Thyroid gland (tissue), 4 donors: ENCODE measurements at regions not wholly inside any gene's neighbourhood (a gene's known extent, or its start where the extent isn't known, plus 50 kb on each side); places are given as distances from the start of the nearest gene placed in this dataset.

Source experiments
- DNase-seq, 2 donors: peaks; one replicate each; pipeline ENCODE4 v3.0.0-alpha.2; 2019
- H3K27ac ChIP-seq, 3 donors: fragments of 200-600 bp; sonication (generic); 1 replicate in 2 of 3; 2 replicates in 1 of 3; pipeline ENCODE4 v1.5.1; 2016 to 2019; ENCODE audit warnings: mild to moderate bottlenecking in 1 of 3, moderate library complexity in 1 of 3
- H3K27me3 ChIP-seq: fragments of 200-600 bp; sonication (generic); one replicate; pipeline ENCODE4 v1.5.1; 2019
- H3K36me3 ChIP-seq, 2 donors: fragments of 200-600 bp; sonication (generic); one replicate each; pipeline ENCODE4 v1.5.1; 2016 to 2019
- H3K4me1 ChIP-seq, 2 donors: fragments of 200-600 bp; sonication (generic); one replicate each; pipeline ENCODE4 v1.5.1; 2017 to 2019
- H3K4me3 ChIP-seq, 3 donors: fragments of 200-600 bp; sonication (generic); replicated peaks in 1 of 3; 1 replicate in 2 of 3; 2 replicates in 1 of 3; pipeline ENCODE4 v1.5.1; 2016; ENCODE audit warnings: mild to moderate bottlenecking in 1 of 3
- H3K9me3 ChIP-seq: fragments of 200-600 bp; sonication (generic); one replicate; pipeline ENCODE4 v1.5.1; 2017
- CTCF ChIP-seq, 6 experiments: fragments of 200-600 bp in 3 of 6; fragments of 450-650 bp in 3 of 6; sonication (generic) in 3 of 6; IDR thresholded peaks; one replicate each; pipeline ENCODE4 v1.5.1; 2016 to 2019; ENCODE audit warnings: antibody characterized with exemption in 6 of 6, mild to moderate bottlenecking in 2 of 6, inconsistent platforms in 1 of 6, moderate library complexity in 1 of 6
- POLR2A ChIP-seq, 2 donors: fragments of 450-650 bp; IDR thresholded peaks; one replicate each; pipeline ENCODE4 v1.6.1; 2017; ENCODE audit warnings: antibody characterized with exemption in 2 of 2, mild to moderate bottlenecking in 2 of 2, moderate library complexity in 1 of 2
- WGBS, 2 donors: methylation state at CpG; one replicate each; pipeline ENCODE4 v1.1.5; 2017; 5-methylcytosine and 5-hydroxymethylcytosine counted together
- intact Hi-C: fragments of 100-400 bp; cut with DNase I; formaldehyde crosslinking; loops from one replicate; pipeline ENCODE4 v1.15.1; 2023

DNA sequence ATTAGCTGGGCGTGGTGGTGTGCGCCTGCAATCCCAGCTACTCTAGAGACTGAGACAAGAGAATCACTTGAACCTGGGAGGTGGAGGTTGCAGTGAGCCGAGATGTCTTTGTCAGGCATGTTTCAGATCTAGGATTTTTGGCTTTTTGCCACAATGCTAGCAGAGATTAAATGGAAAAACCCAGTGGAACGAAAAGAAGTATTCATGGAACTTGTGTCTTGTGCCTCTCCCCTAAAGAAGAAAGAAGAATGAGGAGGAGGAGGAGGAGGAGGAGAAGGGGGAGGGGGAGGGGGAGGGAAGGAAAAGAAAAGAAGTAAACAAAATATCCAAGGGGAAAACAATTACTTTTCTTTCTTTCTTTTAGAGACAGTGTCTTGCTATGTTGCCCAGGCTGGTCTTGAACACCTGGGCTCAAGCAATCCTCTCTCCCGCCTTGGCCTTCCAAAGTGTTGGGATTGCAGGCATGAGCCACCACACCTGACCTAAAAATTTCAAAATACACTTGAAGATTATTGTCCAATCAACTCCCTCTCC, 106.0 kb downstream of the ARRDC3 start:
- no peak for TF ChIP-seq CTCF (IDR thresholded peaks at IDR 0.05)
- TF ChIP-seq POLR2A (IDR thresholded peaks at IDR 0.05): no peak
- WGBS, 2 donors: 49 to 54% methylated on average over 5 of the region's 5 CpGs
- intact Hi-C loops: no loop called here

GRCh38 chr5:91272858-91273257, 110.3 kb downstream of the ARRDC3 start:
- Histone ChIP-seq H3K27me3 (no peaks in the 10 kb centered on the region), H3K4me3 (no peak overlapping the region), H3K9me3 (no peaks in the 10 kb centered on the region), H3K4me1 (peaks cover 0 to 8% of the 10 kb centered on the region in 2 donors), H3K27ac (peak overlapping the region in 1 of 3 donors; percentile 34), H3K36me3 (no peaks in the 10 kb centered on the region)
- no peak for DNase-seq
- intact Hi-C loops: no loop called here
- TF ChIP-seq POLR2A (IDR thresholded peaks at IDR 0.05) (no peak), CTCF (IDR thresholded peaks at IDR 0.05) (no peak)
- WGBS, 2 donors: 77 to 88% methylated on average over 2 of the region's 2 CpGs

More for the DNA sequence above, 106.0 kb downstream of the ARRDC3 start:
- DNase-seq: no peak
- H3K9me3 ChIP-seq: no peaks in the 10 kb centered on the region
- H3K4me3 ChIP-seq: no peak overlapping the region
- no peaks in the 10 kb centered on the region for H3K27me3 ChIP-seq
- peaks cover 10 to 22% of the 10 kb centered on the region in 2 donors for H3K4me1 ChIP-seq
- no peaks in the 10 kb centered on the region for H3K36me3 ChIP-seq
- peak overlapping the region; percentile 70 to 81 (median 79) for H3K27ac ChIP-seq

- no peaks in the 10 kb centered on the region for H3K27me3 ChIP-seq
- no peaks in the 10 kb centered on the region for H3K36me3 ChIP-seq
- no peak overlapping the region for H3K4me3 ChIP-seq
- H3K27ac ChIP-seq: no peak overlapping the region
- TF ChIP-seq POLR2A (IDR thresholded peaks at IDR 0.05): no peak
- TF ChIP-seq CTCF (IDR thresholded peaks at IDR 0.05): no peak
- no peak for DNase-seq
- H3K4me1 ChIP-seq: no peaks in the 10 kb centered on the region
- intact Hi-C loops: no loop called here
- no peaks in the 10 kb centered on the region for H3K9me3 ChIP-seq
Observed at GRCh38 chr5:91271999-91272398, 111.1 kb downstream of the ARRDC3 start.

GRCh38 chr5:91269198-91269597, 113.9 kb downstream of the ARRDC3 start:
- no peak for TF ChIP-seq CTCF (IDR thresholded peaks at IDR 0.05)
- no peak for TF ChIP-seq POLR2A (IDR thresholded peaks at IDR 0.05)
- Histone ChIP-seq H3K4me1 (peaks cover 6 to 9% of the 10 kb centered on the region in 2 donors), H3K36me3 (no peaks in the 10 kb centered on the region), H3K27me3 (no peaks in the 10 kb centered on the region), H3K4me3 (no peak overlapping the region), H3K9me3 (no peaks in the 10 kb centered on the region), H3K27ac (no peak overlapping the region)
- WGBS, 2 donors: 94 to 97% methylated on average over 3 of the region's 3 CpGs
- DNase-seq: no peak
- intact Hi-C loops: no loop called here

DNA sequence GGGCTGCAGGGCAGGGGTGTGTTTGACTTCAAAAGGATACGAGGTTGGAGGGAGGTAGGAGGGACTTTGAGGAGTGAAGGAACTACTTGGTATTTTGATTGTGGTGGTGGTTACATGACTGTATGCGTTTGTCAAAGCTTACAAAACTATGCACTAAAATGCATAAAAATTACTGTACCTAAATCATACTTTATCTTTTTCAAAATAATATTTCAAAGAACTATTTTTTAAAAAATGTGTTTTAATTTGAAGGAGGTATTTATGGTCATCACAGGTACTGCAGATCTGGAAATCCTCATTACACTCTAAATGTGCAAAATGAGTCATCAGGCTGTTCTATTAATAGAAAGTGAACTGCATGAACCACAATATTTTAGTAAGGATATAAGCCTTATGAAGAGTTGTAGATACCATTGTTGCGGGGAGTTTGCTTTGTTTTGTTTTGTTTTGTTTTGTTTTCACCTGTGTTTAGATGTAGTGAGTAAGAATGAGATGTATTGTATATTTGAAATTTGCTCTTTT, 116.9 kb downstream of the ARRDC3 start:
- H3K4me3 ChIP-seq: no peak overlapping the region
- intact Hi-C loops: no loop called here
- H3K27ac ChIP-seq: peak overlapping the region in 1 of 3 donors; percentile 16
- H3K4me1 ChIP-seq: peaks cover 6 to 9% of the 10 kb centered on the region in 2 donors
- H3K36me3 ChIP-seq: no peaks in the 10 kb centered on the region
- H3K9me3 ChIP-seq: no peaks in the 10 kb centered on the region
- no peak for DNase-seq
- peak in 3 of 6 experiments; percentile 31 to 51 (median 32) for TF ChIP-seq CTCF (IDR thresholded peaks at IDR 0.05)
- no peak for TF ChIP-seq POLR2A (IDR thresholded peaks at IDR 0.05)
- H3K27me3 ChIP-seq: no peaks in the 10 kb centered on the region
- 61 to 75% methylated on average over 3 of the region's 3 CpGs for WGBS, 2 donors
